Fibroblast of lung (primary cell): ENCODE measurements at regions not wholly inside any gene's neighbourhood (a gene's known extent, or its start where the extent isn't known, plus 50 kb on each side); places are given as distances from the start of the nearest gene placed in this dataset.
"Not testable (repeated sequence)": the region's sequence is repeated elsewhere in the genome, so short reads cannot be mapped to it uniquely, and the experiment has no call there.

ENCODE experiments used
- DNase-seq, 2 donors: peaks; one replicate each; pipeline versions ENCODE4 v3.0.0 to v3.0.0-alpha.2; 2010; ENCODE audit warnings: low read depth in 2 of 2
- H2AFZ ChIP-seq: 2 replicates; pipeline ENCODE4 v1.5.1; 2012; ENCODE audit warnings: low read length, control low read depth, inconsistent platforms
- H3K27ac ChIP-seq: 2 replicates; pipeline ENCODE4 v1.5.1; 2011; ENCODE audit warnings: low read length, control low read depth; ENCODE audit not compliant: insufficient read depth
- H3K27me3 ChIP-seq: 2 replicates; pipeline ENCODE4 v1.5.1; 2011; ENCODE audit warnings: mild to moderate bottlenecking, low read length; ENCODE audit not compliant: control insufficient read depth, insufficient read depth
- H3K36me3 ChIP-seq: 2 replicates; pipeline ENCODE4 v1.5.1; 2011; ENCODE audit warnings: low read length; ENCODE audit not compliant: control insufficient read depth, insufficient read depth
- H3K4me1 ChIP-seq: 2 replicates; pipeline ENCODE4 v1.5.1; 2011; ENCODE audit warnings: low read length; ENCODE audit not compliant: control insufficient read depth, insufficient read depth; ENCODE audit errors: extremely low read depth
- H3K4me2 ChIP-seq: 2 replicates; pipeline ENCODE4 v1.5.1; 2011; ENCODE audit warnings: low read length, control low read depth; ENCODE audit not compliant: insufficient read depth; ENCODE audit errors: extremely low read depth
- H3K4me3 ChIP-seq, 4 experiments: fragments of 200-600 bp in 1 of 4; sonication (generic) in 1 of 4; replicated peaks in 1 of 4; 2 replicates each; pipeline ENCODE4 v1.5.1; 2011 to 2016; ENCODE audit warnings: low read length in 4 of 4, low read depth in 3 of 4, mild to moderate bottlenecking in 3 of 4, control low read depth in 2 of 4, inconsistent platforms in 1 of 4, mixed read lengths in 1 of 4; ENCODE audit not compliant: insufficient read depth in 1 of 4; ENCODE audit errors: control extremely low read depth in 1 of 4
- H3K79me2 ChIP-seq: 2 replicates; pipeline ENCODE4 v1.5.1; 2012; ENCODE audit warnings: mild to moderate bottlenecking, low read length, inconsistent platforms; ENCODE audit not compliant: control insufficient read depth, insufficient read depth
- H3K9ac ChIP-seq: 2 replicates; pipeline ENCODE4 v1.5.1; 2011; ENCODE audit warnings: mild to moderate bottlenecking, low read length, control low read depth; ENCODE audit not compliant: insufficient read depth
- H3K9me3 ChIP-seq: 2 replicates; pipeline ENCODE4 v1.5.1; 2012; ENCODE audit warnings: low read depth, low read length; ENCODE audit not compliant: control insufficient read depth, insufficient read depth
- H4K20me1 ChIP-seq: 2 replicates; pipeline ENCODE4 v1.5.1; 2011; ENCODE audit warnings: low read length; ENCODE audit not compliant: control insufficient read depth, insufficient read depth; ENCODE audit errors: extremely low read depth
- EZH2 ChIP-seq: IDR thresholded peaks from 2 replicates; pipeline ENCODE4 v1.5.1; 2012; ENCODE audit warnings: low read length, control low read depth, mild to moderate bottlenecking; ENCODE audit errors: missing control alignments
- TF ChIP-seq, protein P1 (sequence below), 2 donors: IDR thresholded peaks in 1 of 2; conservative IDR thresholded peaks in 1 of 2; 1 replicate in 1 of 2; 2 replicates in 1 of 2; pipeline ENCODE4 v1.5.1; 2011 to 2012; ENCODE audit warnings: low read length in 2 of 2, control low read depth in 1 of 2, inconsistent platforms in 1 of 2, low read depth in 1 of 2, mild to moderate bottlenecking in 1 of 2

DNA sequence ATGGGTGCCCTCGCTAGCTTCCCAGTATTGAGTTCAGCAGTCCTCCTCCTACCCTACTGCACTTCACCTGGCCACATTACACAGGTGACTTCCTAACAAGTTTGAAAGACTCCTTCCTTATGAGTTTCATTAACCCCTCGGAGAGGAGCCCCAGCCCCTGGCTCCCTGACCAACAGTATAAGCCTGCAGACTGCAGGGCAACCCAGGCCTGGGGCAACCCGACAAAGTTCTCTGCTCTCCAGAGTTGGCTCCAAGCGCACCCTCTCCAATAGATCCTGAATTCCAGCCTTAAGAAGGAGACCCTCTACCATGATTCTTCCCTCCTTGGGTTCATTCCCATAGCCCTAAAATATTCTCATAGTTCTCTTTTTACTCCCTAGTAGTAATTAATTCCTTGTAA lies 1162.8 kb upstream of the TMEFF2 start:
- Histone ChIP-seq H3K27me3 (no peaks in the 10 kb centered on the region), H3K4me3 (no peak overlapping the region), H3K79me2 (no peaks in the 10 kb centered on the region), H3K4me1 (no peaks in the 10 kb centered on the region), H3K9me3 (no peaks in the 10 kb centered on the region), H4K20me1 (no peaks in the 10 kb centered on the region), H3K27ac (no peak overlapping the region), H3K4me2 (no peak overlapping the region), H2AFZ (no peak overlapping the region), H3K9ac (no peak overlapping the region), H3K36me3 (no peaks in the 10 kb centered on the region)
- no peak for DNase-seq
- no peak for TF ChIP-seq EZH2
- TF ChIP-seq, protein P1, sequence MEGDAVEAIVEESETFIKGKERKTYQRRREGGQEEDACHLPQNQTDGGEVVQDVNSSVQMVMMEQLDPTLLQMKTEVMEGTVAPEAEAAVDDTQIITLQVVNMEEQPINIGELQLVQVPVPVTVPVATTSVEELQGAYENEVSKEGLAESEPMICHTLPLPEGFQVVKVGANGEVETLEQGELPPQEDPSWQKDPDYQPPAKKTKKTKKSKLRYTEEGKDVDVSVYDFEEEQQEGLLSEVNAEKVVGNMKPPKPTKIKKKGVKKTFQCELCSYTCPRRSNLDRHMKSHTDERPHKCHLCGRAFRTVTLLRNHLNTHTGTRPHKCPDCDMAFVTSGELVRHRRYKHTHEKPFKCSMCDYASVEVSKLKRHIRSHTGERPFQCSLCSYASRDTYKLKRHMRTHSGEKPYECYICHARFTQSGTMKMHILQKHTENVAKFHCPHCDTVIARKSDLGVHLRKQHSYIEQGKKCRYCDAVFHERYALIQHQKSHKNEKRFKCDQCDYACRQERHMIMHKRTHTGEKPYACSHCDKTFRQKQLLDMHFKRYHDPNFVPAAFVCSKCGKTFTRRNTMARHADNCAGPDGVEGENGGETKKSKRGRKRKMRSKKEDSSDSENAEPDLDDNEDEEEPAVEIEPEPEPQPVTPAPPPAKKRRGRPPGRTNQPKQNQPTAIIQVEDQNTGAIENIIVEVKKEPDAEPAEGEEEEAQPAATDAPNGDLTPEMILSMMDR (conservative IDR thresholded peaks at IDR 0.05 in 1 of 2, IDR thresholded peaks at IDR 0.05 in 1 of 2; ENCODE audit: low read depth in 1 of 2, low read length in 2 of 2): no peak

- H3K4me2 ChIP-seq, H4K20me1 ChIP-seq, H3K27me3 ChIP-seq, H3K36me3 ChIP-seq, H3K9me3 ChIP-seq, H3K27ac ChIP-seq, H2AFZ ChIP-seq, H3K4me1 ChIP-seq, DNase-seq, H3K4me3 ChIP-seq, H3K9ac ChIP-seq, H3K79me2 ChIP-seq: not testable (repeated sequence)
Observed at GRCh38 chr2:193352665-193353242, 1158.0 kb upstream of the TMEFF2 start.

DNA sequence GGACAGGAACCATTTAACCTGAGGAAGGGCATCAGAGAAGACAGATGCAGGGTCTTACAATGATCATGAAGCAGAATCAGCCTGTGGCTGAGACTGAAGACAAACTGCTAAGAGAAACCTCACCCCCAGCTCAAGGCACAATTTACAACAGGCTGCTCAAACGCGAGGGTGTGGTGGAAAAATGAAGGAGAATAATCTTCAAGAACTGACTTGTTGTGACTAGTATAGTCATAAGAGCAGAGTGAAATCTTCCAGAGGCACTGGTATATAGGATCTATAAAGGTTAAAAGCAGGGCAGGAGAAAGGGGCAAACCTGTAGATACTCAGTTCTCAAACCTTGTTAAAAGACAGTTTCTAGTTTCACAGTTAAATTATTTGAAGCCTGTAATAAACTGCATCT lies 1155.8 kb upstream of the TMEFF2 start:
- Histone ChIP-seq H3K79me2 (no peaks in the 10 kb centered on the region), H3K4me1 (no peaks in the 10 kb centered on the region), H3K36me3 (no peaks in the 10 kb centered on the region), H3K27me3 (no peaks in the 10 kb centered on the region), H3K9me3 (no peaks in the 10 kb centered on the region), H3K9ac (no peak overlapping the region), H2AFZ (no peak overlapping the region), H3K4me2 (no peak overlapping the region), H4K20me1 (no peaks in the 10 kb centered on the region), H3K27ac (no peak overlapping the region), H3K4me3 (no peak overlapping the region)
- TF ChIP-seq EZH2: no peak
- TF ChIP-seq, protein P1 (conservative IDR thresholded peaks at IDR 0.05 in 1 of 2, IDR thresholded peaks at IDR 0.05 in 1 of 2; ENCODE audit: low read depth in 1 of 2, low read length in 2 of 2): no peak
- DNase-seq: no peak
